ENCODE measurements at regions not wholly inside any gene's neighbourhood (a gene's known extent, or its start where the extent isn't known, plus 50 kb on each side); places are given as distances from the start of the nearest gene placed in this dataset.
"Not testable (repeated sequence)": the region's sequence is repeated elsewhere in the genome, so short reads cannot be mapped to it uniquely, and the experiment has no call there.

GRCh38 chr13:44055681-44056080 lies 176.0 kb downstream of the LACC1 start:
- DNase-seq, result not testable (repeated sequence)

DNA sequence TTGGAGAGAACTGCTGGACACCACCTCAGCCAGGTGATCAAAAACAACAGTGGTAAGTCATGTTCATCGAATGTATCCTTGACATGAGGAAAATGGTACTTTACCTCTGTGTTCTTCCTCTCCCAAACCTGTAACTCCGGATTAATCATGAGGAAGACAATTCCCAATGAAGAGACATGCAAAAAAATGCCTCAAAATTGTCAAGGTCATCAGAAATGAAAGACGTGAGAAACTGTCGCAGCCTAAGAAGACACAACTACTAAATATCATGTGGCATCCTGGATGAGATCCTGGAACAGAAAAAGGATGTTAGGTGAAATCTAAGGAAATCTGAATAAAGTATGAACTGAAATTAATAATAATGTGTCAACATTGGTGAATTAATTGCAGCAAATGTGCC lies 178.4 kb downstream of the LACC1 start:
- no peak for DNase-seq

DNA sequence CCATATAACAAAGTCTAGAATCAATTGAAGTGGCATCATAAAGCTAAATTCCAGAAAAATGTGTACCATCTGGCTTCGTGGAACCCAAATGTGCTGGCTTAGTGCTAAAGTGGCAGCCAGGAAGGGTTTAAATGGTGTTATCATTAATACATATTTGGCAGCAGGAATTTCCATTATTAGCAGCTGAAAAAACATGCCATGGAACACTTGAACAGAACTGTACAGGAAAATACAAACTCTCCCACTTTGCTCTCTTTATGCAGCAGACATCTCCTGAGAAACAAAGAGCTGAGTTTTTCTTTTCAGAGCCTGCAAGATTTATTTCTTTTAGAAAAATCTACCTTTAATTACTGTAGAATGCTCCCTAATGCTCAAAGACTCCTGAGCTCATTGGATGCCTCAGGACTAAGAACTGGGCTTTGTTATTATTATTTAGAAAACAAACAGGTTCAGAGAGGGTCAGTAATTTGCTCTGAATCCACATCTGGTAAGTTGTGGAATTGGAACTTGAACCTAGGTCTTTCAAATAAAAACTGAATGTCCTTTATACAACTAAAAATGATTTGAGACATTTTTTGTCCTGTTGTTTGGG lies 179.0 kb downstream of the LACC1 start:
- no peak for DNase-seq

GRCh38 chr13:44061876-44062275 lies 182.2 kb downstream of the LACC1 start:
- no peak for DNase-seq

- DNase-seq, result no peak
Measured at GRCh38 chr13:44063467-44063866, 183.8 kb downstream of the LACC1 start.

DNA sequence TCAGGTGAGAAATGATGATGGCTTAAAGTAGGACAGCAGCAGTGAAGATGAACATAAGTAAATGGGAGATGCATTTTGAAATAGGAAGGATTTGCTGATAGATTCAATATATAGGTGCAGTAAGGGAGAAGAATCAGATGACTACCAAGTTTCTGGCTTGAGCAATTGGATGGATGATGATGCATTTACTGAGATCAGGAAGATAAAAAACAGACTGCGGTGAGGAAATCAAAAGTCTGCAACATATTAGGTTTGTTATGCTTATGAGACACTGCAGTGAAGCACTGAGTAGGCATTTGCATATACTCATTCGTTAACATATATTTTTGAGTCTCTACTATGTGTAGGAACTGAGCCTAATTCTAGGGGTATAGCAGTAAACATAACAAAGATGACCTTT lies 184.2 kb downstream of the LACC1 start:
- DNase-seq, result no peak

DNA sequence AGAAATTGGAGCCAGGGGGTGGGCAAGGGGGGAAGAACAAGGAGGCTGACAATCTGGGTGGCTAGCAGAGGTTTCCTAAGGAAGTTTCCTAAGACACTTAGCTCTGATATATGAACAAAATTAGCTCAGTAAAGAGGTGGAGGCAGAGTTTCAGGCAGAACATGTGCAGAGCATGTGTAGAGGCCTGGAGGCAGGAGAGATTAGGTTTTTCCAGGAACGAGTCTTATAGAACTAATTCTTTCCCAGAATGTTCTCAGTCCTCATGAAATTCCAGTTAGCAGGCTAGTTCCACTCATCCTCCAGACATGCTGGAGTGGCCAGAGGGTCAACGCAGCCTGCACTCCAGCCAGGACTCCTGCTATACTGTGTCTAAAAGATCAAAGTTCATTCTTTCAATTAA lies 184.7 kb downstream of the LACC1 start:
- no peak for DNase-seq

- DNase-seq, result no peak
Measured at GRCh38 chr13:44068169-44068568, 188.5 kb downstream of the LACC1 start.

- DNase-seq, result no peak
Measured at GRCh38 chr13:44068737-44069136, 189.0 kb downstream of the LACC1 start.

DNA sequence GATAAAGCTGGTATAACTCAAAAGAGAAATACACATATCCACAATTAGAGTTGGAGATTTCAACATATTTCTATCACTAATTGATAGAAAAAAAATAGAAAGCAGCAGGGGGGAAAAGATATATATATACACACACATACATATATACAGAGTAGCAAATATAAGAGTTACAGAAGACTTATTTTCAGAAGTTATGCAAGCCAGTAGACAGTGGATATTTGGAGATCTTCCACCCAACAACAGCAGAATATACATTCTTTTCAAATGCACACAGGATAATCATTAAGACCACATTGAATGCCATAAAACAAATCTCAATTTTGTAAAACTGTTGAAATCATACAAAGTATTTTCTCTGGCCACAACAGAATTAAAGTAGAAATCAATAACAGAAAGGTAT lies 192.8 kb downstream of the LACC1 start:
- DNase-seq, result no peak

- DNase-seq, result no peak
Measured at GRCh38 chr13:44074611-44075010, 194.9 kb downstream of the LACC1 start.

GRCh38 chr13:44075113-44075512 lies 195.4 kb downstream of the LACC1 start:
- no peak for DNase-seq

- no peak for DNase-seq
Measured at GRCh38 chr13:44078806-44079376, 199.2 kb downstream of the LACC1 start.

GRCh38 chr13:44079413-44080205 lies 199.9 kb downstream of the LACC1 start:
- no peak for DNase-seq

DNA sequence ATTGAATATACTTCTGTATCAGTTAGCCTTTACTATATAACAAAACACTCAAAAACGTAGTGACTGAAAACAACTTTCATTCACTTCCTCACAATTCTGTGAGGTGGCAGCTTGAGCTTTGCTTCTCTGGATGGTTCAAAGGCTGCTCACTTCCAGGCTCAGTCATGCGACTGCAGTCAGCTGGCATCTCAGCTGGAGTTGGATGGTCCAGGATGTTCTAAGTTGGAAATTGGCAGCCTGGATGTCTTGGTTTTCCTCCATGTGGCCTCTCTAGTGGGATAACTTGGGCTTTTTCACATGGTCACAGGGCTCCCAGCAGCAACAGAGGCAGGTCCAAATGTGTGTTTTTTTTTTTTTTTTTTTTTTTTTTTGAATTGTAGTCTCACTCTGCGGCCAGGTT lies 204.4 kb downstream of the LACC1 start:
- DNase-seq, result no peak

- no peak for DNase-seq
Measured at GRCh38 chr13:44086389-44086788, 206.7 kb downstream of the LACC1 start.

- no peak for DNase-seq
Measured at GRCh38 chr13:44088411-44088810, 208.7 kb downstream of the LACC1 start.

GRCh38 chr13:44088991-44089413 lies 209.3 kb downstream of the LACC1 start:
- DNase-seq, result no peak

DNA sequence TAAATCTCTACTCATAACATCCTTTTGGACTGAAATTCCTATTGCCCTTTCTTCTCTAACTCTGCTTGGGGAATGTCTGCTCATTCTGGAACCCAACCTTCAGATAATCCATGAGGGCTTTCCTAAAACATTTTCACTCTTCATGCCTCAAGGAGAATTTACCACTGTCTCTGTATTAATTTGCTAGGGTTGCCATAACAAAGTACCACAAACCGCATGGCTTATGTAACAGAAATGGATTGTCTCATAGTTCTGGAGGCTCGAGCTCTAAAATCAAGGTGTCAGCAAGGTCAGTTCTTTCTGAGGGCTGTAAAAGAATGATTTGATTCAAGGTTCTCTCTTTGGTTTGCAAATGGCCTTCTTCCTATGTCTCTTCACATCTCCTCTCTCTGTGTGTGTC lies 209.7 kb downstream of the LACC1 start:
- DNase-seq, result no peak

GRCh38 chr13:44092078-44092970 lies 212.6 kb downstream of the LACC1 start:
- DNase-seq, result no peak

DNA sequence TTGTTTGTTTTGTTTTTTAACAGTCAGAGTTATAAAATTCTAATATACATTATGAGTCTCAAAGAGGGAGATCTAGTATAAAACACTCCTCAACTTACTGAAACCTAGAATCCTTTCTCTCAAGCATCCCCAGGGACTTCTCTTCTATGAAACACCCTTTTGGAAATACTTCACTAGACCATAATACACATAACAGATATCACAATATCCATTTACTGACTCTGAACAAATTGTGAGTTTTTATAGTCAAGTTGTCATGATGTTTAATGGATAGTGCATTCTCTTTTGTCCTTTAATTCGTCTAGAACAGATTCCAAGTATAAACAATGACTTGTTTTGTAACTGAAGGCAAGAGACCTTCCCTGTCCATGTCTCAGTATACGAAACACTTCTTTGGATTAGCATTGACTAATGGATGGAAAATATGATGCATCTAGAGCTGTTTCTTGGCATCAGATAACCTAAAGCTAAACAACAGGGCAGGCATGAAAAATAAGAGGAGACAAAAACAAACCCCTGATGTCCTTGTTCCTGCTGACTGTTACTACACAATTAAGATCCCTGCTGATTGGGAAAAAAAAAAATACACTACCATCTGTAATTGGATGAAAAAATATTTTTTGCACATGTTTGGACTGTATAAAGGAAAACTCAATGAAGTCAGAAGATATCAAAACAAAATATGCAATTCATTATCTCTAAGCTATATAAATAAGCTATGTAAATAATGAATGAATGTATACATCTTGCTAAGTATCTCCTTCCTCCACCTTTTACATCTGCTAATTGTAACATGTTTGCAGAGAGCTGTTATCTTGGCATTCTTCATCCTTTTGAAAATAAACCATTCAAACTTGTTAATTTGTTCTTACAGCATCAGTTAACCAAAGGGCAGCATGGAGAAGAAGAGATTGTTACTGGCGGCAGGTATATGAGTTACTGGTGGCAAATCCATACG lies 214.2 kb downstream of the LACC1 start:
- no peak for DNase-seq

All from renal pelvis (tissue), 1 donor.